ENCODE measurements at regions not wholly inside any gene's neighbourhood (a gene's known extent, or its start where the extent isn't known, plus 50 kb on each side); places are given as distances from the start of the nearest gene placed in this dataset.

DNA sequence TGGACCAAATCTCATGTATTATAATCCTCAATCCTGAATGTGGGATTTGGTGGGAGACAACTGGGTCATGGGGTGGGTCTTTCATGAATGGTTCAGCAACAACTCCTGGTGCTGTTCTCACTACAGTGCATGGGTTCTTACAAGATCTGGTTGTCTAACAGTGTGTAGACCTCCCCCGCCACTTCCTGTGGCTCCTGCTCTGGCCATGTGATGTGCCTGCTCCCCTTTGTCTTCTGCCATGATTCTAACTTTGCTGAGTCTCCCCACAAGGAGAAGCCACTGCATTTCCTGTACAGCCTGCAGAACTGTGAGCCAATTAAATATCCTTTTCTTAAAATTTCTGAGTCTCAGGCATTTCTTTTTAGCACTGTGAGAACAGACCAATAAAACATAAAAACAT is 557.5 kb downstream of the GOLGA6L6 start:
- TF ChIP-seq, protein P1, sequence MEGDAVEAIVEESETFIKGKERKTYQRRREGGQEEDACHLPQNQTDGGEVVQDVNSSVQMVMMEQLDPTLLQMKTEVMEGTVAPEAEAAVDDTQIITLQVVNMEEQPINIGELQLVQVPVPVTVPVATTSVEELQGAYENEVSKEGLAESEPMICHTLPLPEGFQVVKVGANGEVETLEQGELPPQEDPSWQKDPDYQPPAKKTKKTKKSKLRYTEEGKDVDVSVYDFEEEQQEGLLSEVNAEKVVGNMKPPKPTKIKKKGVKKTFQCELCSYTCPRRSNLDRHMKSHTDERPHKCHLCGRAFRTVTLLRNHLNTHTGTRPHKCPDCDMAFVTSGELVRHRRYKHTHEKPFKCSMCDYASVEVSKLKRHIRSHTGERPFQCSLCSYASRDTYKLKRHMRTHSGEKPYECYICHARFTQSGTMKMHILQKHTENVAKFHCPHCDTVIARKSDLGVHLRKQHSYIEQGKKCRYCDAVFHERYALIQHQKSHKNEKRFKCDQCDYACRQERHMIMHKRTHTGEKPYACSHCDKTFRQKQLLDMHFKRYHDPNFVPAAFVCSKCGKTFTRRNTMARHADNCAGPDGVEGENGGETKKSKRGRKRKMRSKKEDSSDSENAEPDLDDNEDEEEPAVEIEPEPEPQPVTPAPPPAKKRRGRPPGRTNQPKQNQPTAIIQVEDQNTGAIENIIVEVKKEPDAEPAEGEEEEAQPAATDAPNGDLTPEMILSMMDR (IDR thresholded peaks at IDR 0.05; ENCODE audit: low read depth, low read length) = no peak
- no peak for TF ChIP-seq POLR2A (IDR thresholded peaks at IDR 0.05; ENCODE audit: extremely low read depth, insufficient read length)
- TF ChIP-seq, protein P2, sequence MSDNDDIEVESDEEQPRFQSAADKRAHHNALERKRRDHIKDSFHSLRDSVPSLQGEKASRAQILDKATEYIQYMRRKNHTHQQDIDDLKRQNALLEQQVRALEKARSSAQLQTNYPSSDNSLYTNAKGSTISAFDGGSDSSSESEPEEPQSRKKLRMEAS (IDR thresholded peaks at IDR 0.05; ENCODE audit: low read depth, low read length) = no peak

Data from NB4 (cell line).